ENCODE measurements at regions not wholly inside any gene's neighbourhood (a gene's known extent, or its start where the extent isn't known, plus 50 kb on each side); places are given as distances from the start of the nearest gene placed in this dataset.
A peak's percentile ranks its signal among the peaks of the same experiment; 100 is the strongest.

GRCh38 chr9:96023486-96023885 is 148.0 kb downstream of the ERCC6L2 start:
- no peak for TF ChIP-seq CTCF (IDR thresholded peaks at IDR 0.05)
- Histone ChIP-seq H3K27ac (no peak overlapping the region), H3K4me3 (no peak overlapping the region)
- no peak for DNase-seq (ENCODE audit: low spot score)

DNA sequence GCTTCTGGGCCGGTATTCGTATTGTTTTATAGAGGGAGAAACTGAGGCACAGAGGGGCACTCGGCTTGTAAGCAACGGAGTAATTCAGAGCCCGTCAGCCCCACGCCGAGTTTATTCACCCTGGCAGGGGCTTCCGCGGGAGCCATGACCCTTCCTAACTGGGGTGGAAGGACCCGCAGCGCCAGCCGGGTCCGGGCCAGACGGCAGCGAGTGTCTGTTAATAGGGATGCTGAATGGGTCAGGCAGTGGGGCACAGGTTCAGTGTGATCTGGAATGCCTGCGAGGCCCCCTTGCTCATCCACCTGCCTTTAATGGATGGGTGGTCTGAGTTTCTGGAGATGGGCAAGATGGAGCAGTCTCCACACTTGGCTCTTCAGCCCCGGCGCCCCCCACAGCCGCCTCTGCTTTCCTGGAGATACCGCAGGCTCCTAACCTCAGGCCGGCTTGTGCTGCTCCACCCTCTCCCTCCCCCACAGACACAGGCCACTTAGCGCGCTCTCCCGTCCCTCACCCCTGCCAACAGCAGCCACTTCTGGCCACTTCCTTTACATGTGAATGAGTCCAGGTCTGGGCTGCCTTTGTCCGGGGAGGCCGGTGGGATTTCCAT is 147.1 kb downstream of the ERCC6L2 start:
- DNase-seq (ENCODE audit: low spot score) = no peak
- Histone ChIP-seq H3K27ac (peak overlapping the region in 1 of 2 donors; percentile 72), H3K4me3 (peak overlapping the region; percentile 76)
- no peak for TF ChIP-seq CTCF (IDR thresholded peaks at IDR 0.05)

- Histone ChIP-seq H3K4me3 (peak overlapping the region; percentile 76), H3K27ac (peak overlapping the region; percentile 58 to 72)
- no peak for DNase-seq (ENCODE audit: low spot score)
- TF ChIP-seq CTCF (IDR thresholded peaks at IDR 0.05) = no peak
Measured at GRCh38 chr9:96021551-96022444, 146.3 kb downstream of the ERCC6L2 start.

- peak overlapping the region; percentile 76 for H3K4me3 ChIP-seq
- peak overlapping the region; percentile 58 to 72 for H3K27ac ChIP-seq
- TF ChIP-seq CTCF (IDR thresholded peaks at IDR 0.05) = no peak
- DNase-seq (ENCODE audit: low spot score) = no peak
Measured at GRCh38 chr9:96020792-96021550, 145.5 kb downstream of the ERCC6L2 start.

DNA sequence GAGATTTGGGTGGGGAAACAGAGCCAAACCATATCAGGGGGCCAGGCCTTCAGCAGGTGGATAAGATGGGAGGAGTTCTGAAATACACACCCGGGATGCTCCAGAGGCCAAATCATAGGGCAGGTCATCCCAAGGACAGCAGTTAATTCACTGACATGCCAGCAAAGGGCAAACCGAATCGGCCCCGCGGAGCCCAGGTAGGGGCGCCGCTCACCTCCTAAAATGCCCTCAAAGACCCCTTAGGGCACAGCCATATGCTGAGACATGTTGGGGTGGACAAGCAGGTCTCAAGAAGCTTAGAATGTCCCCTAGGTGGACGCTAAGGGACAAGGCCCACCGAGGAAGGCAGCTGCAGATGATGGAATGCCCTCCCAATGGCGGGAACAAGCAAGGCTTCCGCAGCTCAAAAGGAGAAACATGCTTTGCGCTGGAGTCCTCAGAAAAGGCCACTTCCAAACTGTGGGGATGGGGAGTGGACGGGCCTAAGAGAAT is 144.9 kb downstream of the ERCC6L2 start:
- peak overlapping the region; percentile 76 for H3K4me3 ChIP-seq
- peak overlapping the region in 1 of 2 donors; percentile 72 for H3K27ac ChIP-seq
- no peak for TF ChIP-seq CTCF (IDR thresholded peaks at IDR 0.05)
- no peak for DNase-seq (ENCODE audit: low spot score)
